ENCODE measurements at regions not wholly inside any gene's neighbourhood (a gene's known extent, or its start where the extent isn't known, plus 50 kb on each side); places are given as distances from the start of the nearest gene placed in this dataset.

- no peak for DNase-seq (ENCODE audit: low read depth in 2 of 2, low spot score in 1 of 2)
These were observed 109.5 kb upstream of the SLC28A3 start for GRCh38 chr9:84450029-84450428.

DNA sequence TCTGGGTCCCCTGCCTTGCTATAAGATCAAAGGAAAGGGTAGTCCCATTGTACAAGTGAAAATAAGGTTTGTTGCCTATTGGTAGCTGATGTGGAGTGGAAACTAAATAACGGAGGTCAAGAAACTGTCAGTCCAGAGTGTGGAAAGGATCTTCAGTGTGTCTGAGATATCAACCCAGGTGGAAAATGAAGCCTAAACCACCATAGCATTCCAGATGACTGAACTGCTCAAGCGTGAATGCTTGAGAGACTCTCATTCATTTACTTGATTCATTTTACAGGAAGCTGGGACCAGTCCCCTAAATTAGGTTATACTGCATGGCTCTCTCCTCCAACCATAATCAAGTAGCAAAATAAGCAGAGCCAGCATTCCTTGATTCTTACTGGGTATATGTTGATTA lies 116.0 kb upstream of the SLC28A3 start:
- no peak for DNase-seq (ENCODE audit: low read depth in 2 of 2, low spot score in 1 of 2)

- no peak for DNase-seq (ENCODE audit: low read depth in 2 of 2, low spot score in 1 of 2)
These were observed 120.1 kb upstream of the SLC28A3 start for GRCh38 chr9:84460695-84461094.

- DNase-seq (ENCODE audit: low read depth in 2 of 2, low spot score in 1 of 2): no peak
These were observed 122.7 kb upstream of the SLC28A3 start for GRCh38 chr9:84463272-84463671.

DNA sequence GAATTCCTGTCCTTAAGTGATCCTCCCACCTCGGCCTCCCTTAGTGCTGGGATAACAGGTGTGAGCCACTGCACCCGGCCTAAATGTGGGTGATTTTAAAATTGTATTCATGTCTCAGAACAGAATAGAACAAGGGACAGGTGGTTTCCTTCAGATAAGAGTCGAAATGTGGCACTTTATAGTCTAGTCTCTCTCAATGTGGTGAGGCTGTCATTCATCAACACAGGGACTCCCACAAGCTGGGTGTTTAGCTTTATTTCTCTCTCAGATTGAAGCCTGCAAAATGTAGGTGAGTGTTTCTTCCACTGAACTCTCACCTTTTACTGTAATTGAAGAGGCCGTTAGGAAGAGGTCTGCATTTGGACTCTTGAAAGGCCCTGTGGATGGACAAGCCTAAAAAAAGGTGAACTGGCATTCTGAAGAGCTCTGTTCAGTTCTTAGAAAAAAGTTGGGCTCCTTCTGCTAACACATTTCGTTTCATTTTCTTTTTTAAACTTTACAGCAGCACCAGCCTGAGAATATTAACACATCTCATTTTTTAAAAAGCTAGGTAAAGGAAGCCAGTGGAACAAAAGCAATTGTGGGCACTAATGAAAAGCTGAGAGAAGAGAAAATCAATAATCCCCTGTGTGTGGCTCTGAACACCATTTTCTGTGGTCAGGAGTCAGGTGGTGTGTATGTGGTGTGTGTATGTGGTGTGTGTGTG lies 126.2 kb upstream of the SLC28A3 start:
- no peak for DNase-seq (ENCODE audit: low read depth in 2 of 2, low spot score in 1 of 2)

- no peak for DNase-seq (ENCODE audit: low read depth in 2 of 2, low spot score in 1 of 2)
These were observed 131.3 kb upstream of the SLC28A3 start for GRCh38 chr9:84471816-84472215.

DNA sequence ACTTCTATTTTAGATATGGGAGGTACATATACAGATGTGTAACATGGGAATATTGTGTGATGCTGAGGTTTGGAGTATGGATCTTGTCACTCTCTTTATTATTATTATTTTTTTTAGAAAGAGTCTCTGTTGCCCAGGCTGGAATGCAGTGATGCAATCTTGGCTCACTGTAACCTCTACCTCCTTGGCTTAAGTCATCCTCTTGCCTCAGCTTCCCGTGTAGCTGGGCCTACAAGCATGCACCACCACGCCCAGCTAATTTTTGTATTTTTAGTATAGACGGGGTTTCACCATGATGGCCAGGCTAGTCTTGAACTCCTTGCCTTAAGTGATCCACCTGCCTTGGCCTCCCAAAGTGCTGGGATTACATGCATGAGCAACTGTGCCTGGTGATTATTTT lies 138.4 kb upstream of the SLC28A3 start:
- no peak for DNase-seq (ENCODE audit: low read depth in 2 of 2, low spot score in 1 of 2)

DNA sequence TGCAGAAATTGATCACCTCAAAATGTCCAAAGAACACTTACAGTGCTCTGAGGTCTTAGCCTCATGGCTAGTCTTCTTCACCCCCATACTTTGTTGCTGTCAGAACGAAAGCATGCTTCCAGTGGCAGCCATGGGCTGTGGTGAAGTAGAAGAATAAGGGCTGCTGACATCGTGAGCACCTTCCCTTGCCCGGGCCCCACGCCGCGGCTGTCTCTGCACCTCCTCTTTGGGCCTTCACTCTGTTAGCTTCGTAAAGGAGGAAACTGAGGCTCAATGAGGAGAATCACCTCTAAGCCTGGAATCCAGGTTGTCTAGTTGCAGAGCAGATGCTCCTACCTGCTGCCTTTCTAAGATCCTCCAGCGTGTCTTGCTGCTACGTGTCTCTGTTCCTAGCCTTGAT lies 139.5 kb upstream of the SLC28A3 start:
- DNase-seq (ENCODE audit: low read depth in 2 of 2, low spot score in 1 of 2): no peak

DNA sequence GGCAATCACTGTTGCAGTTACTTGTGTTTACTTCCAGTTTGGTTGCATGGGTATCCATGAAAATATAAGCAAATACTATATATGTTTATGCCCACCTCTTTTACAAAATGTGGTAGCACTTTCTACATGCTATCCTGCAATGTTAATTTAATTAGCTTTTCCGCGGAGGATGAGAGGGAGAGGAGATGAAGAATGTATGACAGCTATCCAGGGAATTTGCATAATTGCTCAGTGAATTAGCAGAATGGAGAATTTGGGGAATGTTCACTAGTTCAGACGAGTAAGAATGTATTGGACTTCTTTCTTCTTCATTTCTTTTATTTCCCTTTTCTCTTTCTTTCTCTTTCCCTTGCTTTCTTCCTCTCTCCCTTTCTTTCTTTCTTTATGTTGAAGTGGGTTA lies 140.7 kb upstream of the SLC28A3 start:
- no peak for DNase-seq (ENCODE audit: low read depth in 2 of 2, low spot score in 1 of 2)

- no peak for DNase-seq (ENCODE audit: low read depth in 2 of 2, low spot score in 1 of 2)
These were observed 141.2 kb upstream of the SLC28A3 start for GRCh38 chr9:84481636-84482218.

GRCh38 chr9:84482607-84483006 lies 142.0 kb upstream of the SLC28A3 start:
- no peak for DNase-seq (ENCODE audit: low read depth in 2 of 2, low spot score in 1 of 2)

DNA sequence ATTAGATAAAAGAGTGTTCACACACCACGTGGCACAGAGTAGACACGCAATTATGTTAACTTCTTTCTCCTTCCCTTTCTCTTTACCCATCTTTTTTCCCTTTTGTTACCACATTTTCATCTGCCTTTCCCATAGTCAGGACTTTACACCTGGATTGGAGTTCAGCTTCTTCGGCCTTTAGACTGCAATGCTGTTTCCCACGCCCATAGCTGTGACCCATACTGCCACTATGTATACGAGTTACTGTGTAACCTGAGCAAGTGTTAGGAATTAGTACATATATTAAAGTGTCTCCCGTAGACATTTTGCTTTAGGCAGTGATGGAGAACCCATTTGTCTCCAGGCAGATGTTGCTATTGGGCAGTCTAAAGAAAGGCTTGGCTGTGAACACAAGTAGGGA lies 143.6 kb upstream of the SLC28A3 start:
- no peak for DNase-seq (ENCODE audit: low read depth in 2 of 2, low spot score in 1 of 2)

DNA sequence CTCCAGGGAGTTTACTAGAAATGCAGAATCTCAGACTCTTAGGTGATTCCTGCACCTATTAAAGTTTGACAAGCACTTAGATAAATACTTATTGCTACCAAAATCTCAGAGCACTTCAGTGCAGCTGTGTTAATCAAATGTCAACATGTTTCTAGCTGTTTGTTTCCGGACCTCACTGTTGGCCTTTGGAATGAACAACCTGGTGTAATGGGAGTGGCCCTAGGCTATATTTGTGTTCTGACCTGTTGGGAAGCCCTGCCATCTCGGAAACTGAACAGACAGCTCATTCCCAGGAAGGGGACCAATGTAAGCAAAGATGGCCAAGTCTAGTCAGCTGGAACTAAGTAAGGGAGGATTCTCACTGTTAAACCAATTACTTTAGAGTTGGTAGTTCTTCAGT lies 145.0 kb upstream of the SLC28A3 start:
- no peak for DNase-seq (ENCODE audit: low read depth in 2 of 2, low spot score in 1 of 2)

DNA sequence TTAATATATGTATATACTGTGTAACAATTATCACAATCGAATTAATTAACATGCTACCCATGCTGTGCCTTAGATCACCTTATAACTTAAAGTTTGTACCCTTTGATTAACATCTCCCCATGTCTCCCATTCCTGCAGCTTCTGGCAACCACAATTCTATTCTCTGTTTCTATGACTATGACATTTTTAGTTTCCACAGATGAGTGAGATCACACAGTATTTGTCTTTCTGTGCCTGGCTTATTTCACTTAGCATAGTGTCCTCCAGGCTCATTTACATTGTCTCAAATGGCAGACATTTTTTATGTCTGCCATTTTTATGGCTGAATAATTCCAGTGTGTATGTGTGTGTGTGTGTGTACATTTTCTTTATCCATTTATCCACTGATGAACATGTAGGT lies 146.1 kb upstream of the SLC28A3 start:
- no peak for DNase-seq (ENCODE audit: low read depth in 2 of 2, low spot score in 1 of 2)

- no peak for DNase-seq (ENCODE audit: low read depth in 2 of 2, low spot score in 1 of 2)
These were observed 149.8 kb upstream of the SLC28A3 start for GRCh38 chr9:84490206-84490841.

- no peak for DNase-seq (ENCODE audit: low read depth in 2 of 2, low spot score in 1 of 2)
These were observed 150.3 kb upstream of the SLC28A3 start for GRCh38 chr9:84490842-84491325.

DNA sequence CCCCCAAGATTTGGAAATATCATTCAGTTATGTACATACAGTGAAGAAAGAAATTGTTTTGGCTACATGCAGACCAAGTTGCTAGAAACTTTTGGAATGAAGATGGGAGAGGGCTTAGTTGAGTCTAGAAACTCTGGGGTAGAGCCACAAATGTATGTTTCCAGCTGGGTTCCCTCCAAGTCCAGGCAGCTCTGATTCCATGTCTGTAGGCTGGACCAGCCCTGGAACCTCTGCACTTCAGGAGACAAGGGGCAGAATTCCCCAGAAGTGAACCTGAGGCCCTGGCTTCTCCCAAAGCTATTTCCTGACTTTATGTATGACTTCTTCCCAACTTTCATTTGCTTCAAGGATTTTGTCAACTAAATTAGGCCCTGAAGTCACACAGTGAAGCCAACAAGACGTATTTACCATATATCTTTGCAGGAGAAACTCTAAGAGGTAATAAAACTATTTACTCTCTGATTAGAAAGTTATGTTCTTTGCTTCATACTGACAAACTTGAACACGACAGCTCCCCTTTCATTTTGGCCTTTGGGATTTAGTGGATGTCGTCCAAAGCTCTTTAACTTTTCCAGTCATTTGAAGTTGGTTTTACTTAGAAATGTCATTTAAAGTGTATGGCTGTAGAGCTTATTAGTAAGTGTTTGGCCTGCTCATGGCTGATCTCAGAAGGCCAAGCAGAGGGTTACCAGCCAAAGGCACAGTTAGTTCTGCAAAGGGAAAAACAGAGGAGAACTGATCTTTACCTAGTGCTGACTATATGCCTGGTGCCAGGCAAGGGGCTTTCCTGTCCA lies 152.0 kb upstream of the SLC28A3 start:
- no peak for DNase-seq (ENCODE audit: low read depth in 2 of 2, low spot score in 1 of 2)

DNA sequence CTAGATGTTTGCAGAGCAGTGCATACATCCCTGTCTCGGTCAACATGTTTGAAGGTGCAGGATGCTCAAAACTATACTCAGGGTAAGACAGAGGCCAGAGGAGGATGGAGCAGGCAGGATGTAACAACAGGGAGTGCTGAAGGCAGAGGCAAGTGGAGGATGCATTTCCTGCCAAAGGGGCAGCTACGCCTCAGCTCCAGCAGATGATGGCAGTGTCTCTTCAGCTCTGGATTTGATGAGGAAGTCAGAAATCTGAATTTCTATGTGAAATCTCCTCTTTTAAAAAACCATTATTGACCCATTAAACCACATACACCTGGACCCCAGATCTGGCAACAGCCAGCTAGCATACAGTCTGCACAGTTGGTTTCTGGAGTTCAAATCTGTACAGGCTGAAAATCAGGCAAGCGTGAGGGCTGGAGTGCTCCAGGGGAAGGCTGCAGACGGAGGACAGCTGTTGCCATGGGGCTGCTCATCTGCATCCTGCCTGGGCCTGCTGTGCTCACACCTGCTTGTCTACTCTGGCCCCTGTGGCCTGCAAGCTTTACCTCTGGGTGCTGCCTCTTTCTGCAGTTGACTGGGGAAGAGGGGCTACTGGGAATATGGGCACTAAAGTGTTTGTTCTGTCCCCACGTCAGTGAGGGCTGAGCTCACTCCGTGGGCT lies 152.9 kb upstream of the SLC28A3 start:
- no peak for DNase-seq (ENCODE audit: low read depth in 2 of 2, low spot score in 1 of 2)

DNA sequence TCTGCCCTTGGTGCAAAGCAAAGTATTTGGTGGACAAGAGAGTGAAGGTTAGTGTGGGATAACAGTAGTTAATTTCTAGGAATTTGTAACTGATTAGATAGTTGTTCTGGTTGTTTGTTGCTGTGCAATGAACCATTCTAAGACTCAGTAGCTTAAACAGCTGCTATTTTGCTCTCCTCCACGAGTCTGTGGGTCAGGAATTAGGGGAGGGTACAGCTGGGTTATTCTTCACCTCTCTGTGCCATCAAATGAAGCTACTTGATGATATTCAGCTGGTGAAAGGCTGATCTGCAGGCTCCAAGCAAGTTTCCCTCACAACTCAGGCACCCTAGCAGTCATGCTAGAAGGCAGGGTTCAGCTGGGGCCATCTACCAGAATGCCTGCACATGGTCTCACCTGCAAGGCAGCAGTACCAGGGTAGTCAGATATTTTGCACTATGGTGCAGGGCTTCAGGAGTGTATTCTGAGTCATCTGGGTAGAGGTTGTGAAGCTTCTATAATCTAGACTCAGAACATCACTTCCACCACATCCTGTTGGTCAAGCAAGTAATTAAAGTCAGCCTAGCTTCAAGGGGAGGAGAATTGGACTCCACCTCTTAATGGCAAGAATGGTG lies 159.5 kb upstream of the SLC28A3 start:
- no peak for DNase-seq (ENCODE audit: low read depth in 2 of 2, low spot score in 1 of 2)

- no peak for DNase-seq (ENCODE audit: low read depth in 2 of 2, low spot score in 1 of 2)
These were observed 160.3 kb upstream of the SLC28A3 start for GRCh38 chr9:84500826-84501225.

GRCh38 chr9:84501587-84501986 lies 161.0 kb upstream of the SLC28A3 start:
- no peak for DNase-seq (ENCODE audit: low read depth in 2 of 2, low spot score in 1 of 2)
